Thyroid gland (tissue), 4 donors: ENCODE measurements at regions not wholly inside any gene's neighbourhood (a gene's known extent, or its start where the extent isn't known, plus 50 kb on each side); places are given as distances from the start of the nearest gene placed in this dataset.

Experiments
- DNase-seq, 2 donors: peaks; one replicate each; pipeline ENCODE4 v3.0.0-alpha.2; 2019
- H3K27ac ChIP-seq, 3 donors: fragments of 200-600 bp; sonication (generic); 1 replicate in 2 of 3; 2 replicates in 1 of 3; pipeline ENCODE4 v1.5.1; 2016 to 2019; ENCODE audit warnings: mild to moderate bottlenecking in 1 of 3, moderate library complexity in 1 of 3
- H3K27me3 ChIP-seq: fragments of 200-600 bp; sonication (generic); one replicate; pipeline ENCODE4 v1.5.1; 2019
- H3K36me3 ChIP-seq, 2 donors: fragments of 200-600 bp; sonication (generic); one replicate each; pipeline ENCODE4 v1.5.1; 2016 to 2019
- H3K4me1 ChIP-seq, 2 donors: fragments of 200-600 bp; sonication (generic); one replicate each; pipeline ENCODE4 v1.5.1; 2017 to 2019
- H3K4me3 ChIP-seq, 3 donors: fragments of 200-600 bp; sonication (generic); replicated peaks in 1 of 3; 1 replicate in 2 of 3; 2 replicates in 1 of 3; pipeline ENCODE4 v1.5.1; 2016; ENCODE audit warnings: mild to moderate bottlenecking in 1 of 3
- H3K9me3 ChIP-seq: fragments of 200-600 bp; sonication (generic); one replicate; pipeline ENCODE4 v1.5.1; 2017
- POLR2A ChIP-seq, 2 donors: fragments of 450-650 bp; IDR thresholded peaks; one replicate each; pipeline ENCODE4 v1.6.1; 2017; ENCODE audit warnings: antibody characterized with exemption in 2 of 2, mild to moderate bottlenecking in 2 of 2, moderate library complexity in 1 of 2
- WGBS, 2 donors: methylation state at CpG; one replicate each; pipeline ENCODE4 v1.1.5; 2017; 5-methylcytosine and 5-hydroxymethylcytosine counted together
- intact Hi-C: fragments of 100-400 bp; cut with DNase I; formaldehyde crosslinking; loops from one replicate; pipeline ENCODE4 v1.15.1; 2023
- TF ChIP-seq, protein P1 (sequence below), 6 experiments: fragments of 200-600 bp in 3 of 6; fragments of 450-650 bp in 3 of 6; sonication (generic) in 3 of 6; IDR thresholded peaks; one replicate each; pipeline ENCODE4 v1.5.1; 2016 to 2019; ENCODE audit warnings: antibody characterized with exemption in 6 of 6, mild to moderate bottlenecking in 2 of 6, inconsistent platforms in 1 of 6, moderate library complexity in 1 of 6

DNA sequence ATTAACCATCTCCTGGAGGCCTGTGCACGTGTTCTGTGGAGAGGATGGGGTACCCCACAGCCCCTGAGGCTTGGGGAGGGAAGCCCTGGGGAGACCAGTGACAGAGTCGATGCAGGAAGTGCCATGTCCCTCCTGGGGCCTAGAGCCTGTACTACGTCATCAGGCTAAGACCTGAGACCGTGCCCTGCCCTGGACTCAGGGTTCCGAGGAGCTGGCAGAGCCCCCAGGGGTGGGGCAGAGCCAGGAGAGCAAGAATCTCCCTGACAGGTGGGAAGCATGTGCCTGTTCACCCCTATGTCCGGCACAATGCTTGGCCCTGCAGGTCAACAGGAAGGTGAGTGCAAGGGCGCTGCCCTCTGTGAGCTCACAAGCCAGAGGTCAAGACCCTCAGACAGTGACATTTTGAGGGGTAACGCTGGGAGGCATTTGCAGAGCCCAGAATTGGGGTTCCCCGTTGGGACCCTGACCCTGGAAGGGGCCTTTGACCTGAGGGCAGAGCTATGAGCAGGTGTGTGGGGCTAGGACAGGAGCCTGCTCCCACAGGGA, 781.6 kb downstream of the BRD1 start:
- Histone ChIP-seq H3K4me3 (no peak overlapping the region), H3K9me3 (no peaks in the 10 kb centered on the region)
- no peak for DNase-seq

DNA sequence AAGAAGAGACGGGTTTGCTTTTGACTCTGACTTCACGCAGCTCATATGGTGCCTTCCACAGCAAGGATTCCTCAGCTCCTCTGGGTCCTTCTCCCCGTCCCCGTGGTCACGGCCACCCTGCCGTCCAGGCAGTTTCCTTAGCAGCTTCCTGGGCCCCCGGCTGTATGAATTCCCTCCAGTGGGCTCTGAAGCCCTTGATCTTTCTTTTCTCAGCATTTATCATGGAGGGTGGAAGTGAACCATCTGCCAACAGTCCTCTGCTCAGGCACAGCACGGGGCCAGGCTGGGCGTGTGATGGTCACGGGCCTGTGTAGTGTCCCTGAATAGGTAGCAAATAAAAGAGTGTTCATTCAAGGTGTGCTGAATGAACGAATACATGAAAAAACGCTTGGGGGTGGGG, 782.4 kb downstream of the BRD1 start:
- TF ChIP-seq POLR2A (IDR thresholded peaks at IDR 0.05): no peak
- TF ChIP-seq, protein P1, sequence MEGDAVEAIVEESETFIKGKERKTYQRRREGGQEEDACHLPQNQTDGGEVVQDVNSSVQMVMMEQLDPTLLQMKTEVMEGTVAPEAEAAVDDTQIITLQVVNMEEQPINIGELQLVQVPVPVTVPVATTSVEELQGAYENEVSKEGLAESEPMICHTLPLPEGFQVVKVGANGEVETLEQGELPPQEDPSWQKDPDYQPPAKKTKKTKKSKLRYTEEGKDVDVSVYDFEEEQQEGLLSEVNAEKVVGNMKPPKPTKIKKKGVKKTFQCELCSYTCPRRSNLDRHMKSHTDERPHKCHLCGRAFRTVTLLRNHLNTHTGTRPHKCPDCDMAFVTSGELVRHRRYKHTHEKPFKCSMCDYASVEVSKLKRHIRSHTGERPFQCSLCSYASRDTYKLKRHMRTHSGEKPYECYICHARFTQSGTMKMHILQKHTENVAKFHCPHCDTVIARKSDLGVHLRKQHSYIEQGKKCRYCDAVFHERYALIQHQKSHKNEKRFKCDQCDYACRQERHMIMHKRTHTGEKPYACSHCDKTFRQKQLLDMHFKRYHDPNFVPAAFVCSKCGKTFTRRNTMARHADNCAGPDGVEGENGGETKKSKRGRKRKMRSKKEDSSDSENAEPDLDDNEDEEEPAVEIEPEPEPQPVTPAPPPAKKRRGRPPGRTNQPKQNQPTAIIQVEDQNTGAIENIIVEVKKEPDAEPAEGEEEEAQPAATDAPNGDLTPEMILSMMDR (IDR thresholded peaks at IDR 0.05): no peak
- no peaks in the 10 kb centered on the region for H3K4me1 ChIP-seq
- no peak for DNase-seq
- no peak overlapping the region for H3K4me3 ChIP-seq
- intact Hi-C loops: no loop called here
- no peaks in the 10 kb centered on the region for H3K36me3 ChIP-seq
- H3K27ac ChIP-seq: no peak overlapping the region
- no peaks in the 10 kb centered on the region for H3K27me3 ChIP-seq
- H3K9me3 ChIP-seq: no peaks in the 10 kb centered on the region
- 73 to 78% methylated on average over 12 of the region's 12 CpGs for WGBS, 2 donors

More for the DNA sequence above, 781.6 kb downstream of the BRD1 start:
- Histone ChIP-seq H3K27ac (no peak overlapping the region), H3K36me3 (no peaks in the 10 kb centered on the region), H3K4me1 (no peaks in the 10 kb centered on the region), H3K27me3 (no peaks in the 10 kb centered on the region)
- TF ChIP-seq POLR2A (IDR thresholded peaks at IDR 0.05): no peak
- 59 to 63% methylated on average over 4 to 7 of the region's 9 CpGs for WGBS, 2 donors
- intact Hi-C loops: no loop called here

DNA sequence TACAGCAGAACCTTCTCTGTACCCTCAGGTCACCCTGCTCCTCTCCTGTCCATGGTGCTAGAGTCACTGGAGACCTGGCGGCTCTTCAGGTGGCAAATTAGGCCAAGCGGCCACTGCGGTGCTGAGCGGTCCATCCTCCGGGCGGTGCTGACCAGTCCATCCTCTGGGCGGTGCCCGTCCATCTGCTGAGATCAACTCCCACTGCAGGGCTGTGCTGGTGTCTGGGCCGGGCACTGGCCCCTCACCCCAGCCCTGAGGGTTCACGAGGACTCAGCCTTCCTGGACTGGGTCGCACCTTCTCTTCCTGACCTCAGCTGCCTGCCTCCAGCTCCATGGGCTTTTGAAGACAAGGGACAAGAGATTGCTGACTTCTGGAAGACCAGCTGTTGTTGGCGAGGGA, 782.9 kb downstream of the BRD1 start:
- no peak for DNase-seq
- 86 to 88% methylated on average over 5 to 12 of the region's 12 CpGs for WGBS, 2 donors
- intact Hi-C loops: no loop called here
- TF ChIP-seq, protein P1 (IDR thresholded peaks at IDR 0.05): no peak
- TF ChIP-seq POLR2A (IDR thresholded peaks at IDR 0.05): no peak
- Histone ChIP-seq H3K27me3 (no peaks in the 10 kb centered on the region), H3K36me3 (no peaks in the 10 kb centered on the region), H3K27ac (no peak overlapping the region), H3K9me3 (no peaks in the 10 kb centered on the region), H3K4me1 (no peaks in the 10 kb centered on the region), H3K4me3 (no peak overlapping the region)

DNA sequence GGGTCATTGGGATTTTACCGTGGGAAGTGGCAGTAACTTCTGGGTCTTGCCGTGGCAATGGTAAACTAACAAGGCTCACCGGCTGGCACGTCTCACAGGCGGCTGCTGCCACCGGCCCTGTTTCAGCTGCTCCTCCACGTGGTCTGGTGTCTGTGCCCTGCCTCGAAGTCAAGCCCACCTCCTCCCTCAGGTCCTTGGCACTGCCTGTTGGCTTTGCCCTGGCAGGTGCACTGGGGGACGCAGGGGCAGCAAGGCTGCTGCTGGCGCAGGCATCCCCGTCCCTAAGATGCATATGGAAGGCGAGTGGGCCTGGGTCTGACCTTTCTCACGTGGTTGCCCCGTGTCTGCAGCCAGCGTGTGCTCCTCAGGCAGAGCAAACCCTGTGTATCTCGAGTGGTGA, 783.6 kb downstream of the BRD1 start:
- H3K4me3 ChIP-seq: no peak overlapping the region
- no peaks in the 10 kb centered on the region for H3K27me3 ChIP-seq
- DNase-seq: no peak
- H3K27ac ChIP-seq: no peak overlapping the region
- WGBS, 2 donors: 66 to 72% methylated on average over 10 of the region's 16 CpGs
- H3K9me3 ChIP-seq: no peaks in the 10 kb centered on the region
- TF ChIP-seq, protein P1 (IDR thresholded peaks at IDR 0.05): no peak
- TF ChIP-seq POLR2A (IDR thresholded peaks at IDR 0.05): no peak
- intact Hi-C loops: no loop called here
- no peaks in the 10 kb centered on the region for H3K4me1 ChIP-seq
- H3K36me3 ChIP-seq: no peaks in the 10 kb centered on the region

DNA sequence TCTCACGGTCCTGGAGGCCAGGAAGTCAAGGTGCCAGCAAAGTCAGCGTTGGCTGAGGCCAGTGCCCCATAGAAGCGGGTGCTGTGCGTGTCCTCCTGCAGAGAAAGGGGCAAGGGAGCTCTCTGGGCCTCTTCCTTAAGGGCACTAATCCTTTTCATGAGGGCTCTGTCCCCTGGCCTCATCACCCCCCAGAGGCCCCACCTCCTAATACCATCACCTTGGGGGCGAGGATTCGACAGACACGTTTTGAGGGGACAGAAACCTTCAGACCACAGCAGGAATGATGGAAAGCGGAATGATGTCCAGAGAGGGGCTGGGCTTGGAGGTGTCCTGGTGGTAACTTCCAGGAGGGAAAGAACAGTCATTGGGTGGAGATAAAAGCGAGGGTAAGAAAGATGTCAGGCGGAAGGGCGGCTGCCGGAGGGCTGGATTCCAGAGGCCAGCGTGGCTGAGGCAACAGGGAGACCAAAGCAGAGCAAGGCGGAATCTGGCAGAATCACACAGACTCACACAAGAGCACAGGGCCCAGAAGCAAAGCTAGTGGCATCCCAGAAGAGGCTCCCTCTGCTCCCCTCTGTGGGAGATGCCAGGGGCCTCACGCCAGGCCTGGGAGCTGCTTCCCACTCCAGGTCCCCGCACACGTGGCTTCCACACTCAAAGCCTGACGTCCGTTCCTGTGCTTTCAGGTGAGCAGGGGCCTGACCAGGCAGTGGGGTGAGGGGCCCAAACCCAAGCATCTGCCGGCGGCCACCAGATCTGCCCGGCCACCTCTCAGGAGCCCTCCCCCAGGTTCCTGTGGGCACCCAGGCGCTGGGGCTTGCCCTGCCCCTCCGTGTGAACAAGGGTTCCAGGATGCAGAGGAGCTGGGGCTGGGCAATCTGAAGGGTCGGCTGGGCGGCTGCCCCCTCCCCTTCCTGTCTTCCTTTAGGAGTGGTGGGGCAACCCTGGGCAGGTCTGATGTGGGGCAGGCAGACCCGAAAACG, 784.5 kb downstream of the BRD1 start:
- intact Hi-C loops: no loop called here
- 66 to 69% methylated on average over 26 of the region's 28 CpGs for WGBS, 2 donors
- Histone ChIP-seq H3K4me1 (no peaks in the 10 kb centered on the region), H3K4me3 (no peak overlapping the region), H3K27me3 (no peaks in the 10 kb centered on the region), H3K36me3 (no peaks in the 10 kb centered on the region), H3K27ac (no peak overlapping the region), H3K9me3 (no peaks in the 10 kb centered on the region)
- no peak for DNase-seq
- no peak for TF ChIP-seq POLR2A (IDR thresholded peaks at IDR 0.05)
- TF ChIP-seq, protein P1 (IDR thresholded peaks at IDR 0.05): no peak
